IMR-90 (cell line): ENCODE measurements at regions not wholly inside any gene's neighbourhood (a gene's known extent, or its start where the extent isn't known, plus 50 kb on each side); places are given as distances from the start of the nearest gene placed in this dataset.

ENCODE experiments used
- ATAC-seq: fragments of 200-7000 bp; cut with Tn5 transposase; 2 replicates; pipeline ENCODE4 v1.9.1; 2020; ENCODE audit warnings: low read depth, mild to moderate bottlenecking, moderate library complexity
- BruUV-seq: library from RNA; stranded (reverse); fragments of 400-500 nt; replicated peaks from 2 replicates; lab custom pipeline; 2021; lab: Mats Ljungman, UMichigan
- CTCF ChIA-PET: fragments of 300-600 bp; formaldehyde crosslinking; extraction: SDS; loops from one replicate; lab custom pipeline; 2021; ENCODE audit warnings: antibody characterized with exemption; lab: Yijun Ruan, JAX
- POLR2A ChIA-PET: fragments of 300-600 bp; sonication (Branson Sonifier 250); formaldehyde crosslinking; loops from one replicate; lab custom pipeline; 2022; ENCODE audit warnings: antibody characterized with exemption; ENCODE audit not compliant: unreplicated experiment; lab: Charles Lee
- DNase-seq: peaks from one replicate; pipeline ENCODE4 v3.0.0; 2013
- H2AFZ ChIP-seq: replicated peaks from 2 replicates; pipeline ENCODE3; 2013; ENCODE audit warnings: low read length, mild to moderate bottlenecking; ENCODE audit not compliant: poor library complexity
- H2AK5ac ChIP-seq: 2 replicates; pipeline ENCODE4 v1.6.1; 2013; ENCODE audit warnings: low read depth, low read length, inconsistent platforms
- H2AK9ac ChIP-seq: replicated peaks from 2 replicates; pipeline ENCODE3; 2013; ENCODE audit warnings: mild to moderate bottlenecking, low read depth, low read length, moderate library complexity; ENCODE audit not compliant: poor library complexity
- H2BK120ac ChIP-seq: 2 replicates; pipeline ENCODE4 v1.6.1; 2013; ENCODE audit warnings: low read depth, low read length, inconsistent platforms
- H2BK15ac ChIP-seq: 3 replicates; pipeline ENCODE4 v1.6.1; 2013; ENCODE audit warnings: low read depth, low read length, inconsistent platforms
- H2BK20ac ChIP-seq: 2 replicates; pipeline ENCODE4 v1.6.1; 2013; ENCODE audit warnings: low read depth, mild to moderate bottlenecking, inconsistent platforms, low read length, moderate library complexity
- H2BK5ac ChIP-seq: 2 replicates; pipeline ENCODE4 v1.6.1; 2013; ENCODE audit warnings: mild to moderate bottlenecking, low read depth, low read length, inconsistent platforms; ENCODE audit not compliant: poor library complexity, severe bottlenecking
- H3K14ac ChIP-seq: replicated peaks from 2 replicates; pipeline ENCODE4 v1.6.1; 2013; ENCODE audit warnings: low read depth, low read length, inconsistent platforms
- H3K18ac ChIP-seq: 2 replicates; pipeline ENCODE4 v1.6.1; 2013; ENCODE audit warnings: low read depth, low read length, control low read depth
- H3K23ac ChIP-seq: 2 replicates; pipeline ENCODE4 v1.6.1; 2013; ENCODE audit warnings: low read depth, low read length, inconsistent platforms
- H3K27ac ChIP-seq: 2 replicates; pipeline ENCODE4 v1.5.1; 2013; ENCODE audit warnings: mild to moderate bottlenecking, control low read depth, low read length; ENCODE audit not compliant: insufficient read depth
- H3K27me3 ChIP-seq: 2 replicates; pipeline ENCODE4 v1.6.1; 2013; ENCODE audit warnings: low read length; ENCODE audit not compliant: control insufficient read depth, insufficient read depth
- H3K36me3 ChIP-seq: 2 replicates; pipeline ENCODE4 v1.6.1; 2013; ENCODE audit warnings: low read length, mixed read lengths; ENCODE audit not compliant: control insufficient read depth, insufficient read depth
- H3K4ac ChIP-seq: 2 replicates; pipeline ENCODE4 v1.6.1; 2013; ENCODE audit warnings: low read depth, low read length, inconsistent platforms
- H3K4me1 ChIP-seq: 2 replicates; pipeline ENCODE4 v1.6.1; 2013; ENCODE audit warnings: low read length, mixed read lengths; ENCODE audit not compliant: control insufficient read depth, insufficient read depth
- H3K4me2 ChIP-seq: 2 replicates; pipeline ENCODE4 v1.6.1; 2013; ENCODE audit warnings: low read depth, mild to moderate bottlenecking, control low read depth, low read length, moderate library complexity
- H3K4me3 ChIP-seq: 2 replicates; pipeline ENCODE4 v1.5.1; 2013; ENCODE audit warnings: low read depth, mild to moderate bottlenecking, control low read depth, low read length, moderate library complexity; ENCODE audit not compliant: insufficient read depth
- H3K56ac ChIP-seq: 2 replicates; pipeline ENCODE4 v1.6.1; 2013; ENCODE audit warnings: low read length, inconsistent platforms; ENCODE audit not compliant: insufficient read depth; ENCODE audit errors: extremely low read depth
- H3K79me1 ChIP-seq, 2 experiments: 2 replicates each; pipeline ENCODE4 v1.6.1; 2013; ENCODE audit warnings: low read length in 2 of 2, inconsistent platforms in 1 of 2, low read depth in 1 of 2
- H3K9ac ChIP-seq: 2 replicates; pipeline ENCODE4 v1.6.1; 2013; ENCODE audit warnings: low read depth, low read length, control low read depth
- H3K9me1 ChIP-seq: 2 replicates; pipeline ENCODE4 v1.6.1; 2013; ENCODE audit warnings: low read length, inconsistent platforms; ENCODE audit not compliant: insufficient read depth
- H3K9me3 ChIP-seq: 2 replicates; pipeline ENCODE4 v1.6.1; 2013; ENCODE audit warnings: low read length; ENCODE audit not compliant: control insufficient read depth, insufficient read depth
- H4K20me1 ChIP-seq: 2 replicates; pipeline ENCODE4 v1.6.1; 2013; ENCODE audit warnings: low read length, inconsistent platforms; ENCODE audit not compliant: insufficient read depth
- H4K5ac ChIP-seq: 2 replicates; pipeline ENCODE4 v1.6.1; 2013; ENCODE audit warnings: mild to moderate bottlenecking, low read depth, low read length, control low read depth
- H4K8ac ChIP-seq, 2 experiments: 2 replicates each; pipeline ENCODE4 v1.6.1; 2013; ENCODE audit warnings: low read depth in 2 of 2, low read length in 2 of 2, control low read depth in 1 of 2, inconsistent platforms in 1 of 2
- H4K91ac ChIP-seq: 2 replicates; pipeline ENCODE4 v1.6.1; 2013; ENCODE audit warnings: low read depth, low read length, inconsistent platforms; ENCODE audit not compliant: insufficient read depth
- BHLHE40 ChIP-seq: fragments of 150-350 bp; IDR thresholded peaks from 2 replicates; pipeline ENCODE4 v1.6.1; 2016; ENCODE audit warnings: mild to moderate bottlenecking, low read depth, low read length
- CEBPB ChIP-seq: IDR thresholded peaks from 2 replicates; pipeline ENCODE4 v1.6.1; 2012; ENCODE audit warnings: low read depth, low read length, improper control_type of control experiment
- CHD1 ChIP-seq: IDR thresholded peaks from 2 replicates; pipeline ENCODE4 v1.6.1; 2012; ENCODE audit warnings: low read depth, low read length, improper control_type of control experiment
- CTCF ChIP-seq: conservative IDR thresholded peaks from 2 replicates; pipeline ENCODE4 v1.5.1; 2012; ENCODE audit warnings: mild to moderate bottlenecking, low read depth, low read length, improper control_type of control experiment
- FOS ChIP-seq: fragments of 150-350 bp; IDR thresholded peaks from 2 replicates; pipeline ENCODE4 v1.6.1; 2016; ENCODE audit warnings: low read depth, low read length
- MAFK ChIP-seq: IDR thresholded peaks from 2 replicates; pipeline ENCODE4 v1.6.1; 2012; ENCODE audit warnings: low read depth, low read length, improper control_type of control experiment
- MAZ ChIP-seq: IDR thresholded peaks from 2 replicates; pipeline ENCODE4 v1.6.1; 2012; ENCODE audit warnings: low read depth, mild to moderate bottlenecking, low read length, improper control_type of control experiment, moderate library complexity, borderline replicate concordance
- MXI1 ChIP-seq: IDR thresholded peaks from 2 replicates; pipeline ENCODE4 v1.6.1; 2012; ENCODE audit warnings: low read depth, mild to moderate bottlenecking, low read length, moderate library complexity, borderline replicate concordance
- NFE2L2 ChIP-seq: fragments of 150-350 bp; IDR thresholded peaks from 2 replicates; pipeline ENCODE4 v1.6.1; 2016; ENCODE audit warnings: low read depth, mild to moderate bottlenecking, low read length
- POLR2A ChIP-seq: IDR thresholded peaks from 2 replicates; pipeline ENCODE4 v1.6.1; 2012; ENCODE audit warnings: mild to moderate bottlenecking, low read depth, low read length
- RAD21 ChIP-seq: IDR thresholded peaks from 2 replicates; pipeline ENCODE4 v1.6.1; 2012; ENCODE audit warnings: low read length, improper control_type of control experiment
- SMC3 ChIP-seq: fragments of 150-350 bp; IDR thresholded peaks from 2 replicates; pipeline ENCODE4 v1.6.1; 2016; ENCODE audit warnings: low read depth, mild to moderate bottlenecking, antibody characterized with exemption, low read length, moderate library complexity
- WGBS, 2 experiments: methylation state at CpG; one replicate each; pipeline versions ENCODE4 v1.1.5 to v1.1.7; 2013; ENCODE audit warnings: missing lambda C conversion rate in 2 of 2; ENCODE audit not compliant: insufficient read length in 1 of 2; ENCODE audit errors: extremely low coverage in 2 of 2; 5-methylcytosine and 5-hydroxymethylcytosine counted together
- dilution Hi-C: fragments of 300-500 bp; cut with HindIII; formaldehyde crosslinking; loops from one replicate; pipeline ENCODE4 v1.14.3; 2018; ENCODE audit warnings: low sequenced_read_pairs; ENCODE audit not compliant: unreplicated experiment
- in situ Hi-C: fragments of 300-500 bp; cut with MboI; formaldehyde crosslinking; loops from 3 replicates; pipeline ENCODE4 v1.14.3; 2019; ENCODE audit warnings: low sequenced_read_pairs, inconsistent platforms, mixed read lengths
- intact Hi-C: fragments of 100-400 bp; cut with micrococcal nuclease; formaldehyde crosslinking; loops from 2 replicates; pipeline ENCODE4 v1.10.0; 2022

DNA sequence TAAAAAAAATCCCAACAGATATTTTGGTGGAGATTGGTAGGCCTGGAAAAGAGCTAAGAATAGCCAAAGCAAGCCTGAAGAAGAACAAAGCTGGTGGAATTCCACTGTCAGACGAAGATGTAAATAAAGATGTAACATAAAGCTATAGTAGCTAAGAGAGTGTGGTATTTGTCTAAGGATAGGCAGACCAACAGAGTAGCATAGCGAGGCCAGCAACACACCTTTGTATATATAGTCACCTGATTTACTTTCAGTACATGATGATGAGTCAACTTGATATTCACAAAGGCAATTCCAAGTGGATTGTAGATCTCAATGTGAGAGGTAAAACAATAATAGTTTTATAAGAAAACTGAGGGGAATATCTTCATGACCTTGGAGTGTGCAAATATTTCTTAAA, 53.6 kb upstream of the SYN2 start:
- ChIA-PET CTCF (no interaction called here), POLR2A (no interaction called here)
- DNase-seq (no peak), ATAC-seq (no peak)
- Histone ChIP-seq H4K20me1 (no peaks in the 10 kb centered on the region), H2BK20ac (no peak overlapping the region), H2AK9ac (no peak overlapping the region), H3K36me3 (no peaks in the 10 kb centered on the region), H3K27me3 (peaks cover 2% of the 10 kb centered on the region), H3K9me1 (no peaks in the 10 kb centered on the region), H2AFZ (no peak overlapping the region), H3K4me1 (no peaks in the 10 kb centered on the region), H3K23ac (no peak overlapping the region), H3K4me2 (no peak overlapping the region), H4K91ac (no peak overlapping the region), H4K8ac (no peak overlapping the region), H2BK120ac (no peak overlapping the region), H2AK5ac (no peak overlapping the region), H4K5ac (no peak overlapping the region), H3K4me3 (no peak overlapping the region), H3K14ac (no peak overlapping the region), H3K18ac (no peak overlapping the region), H3K9ac (no peak overlapping the region), H3K9me3 (no peaks in the 10 kb centered on the region), H3K56ac (no peak overlapping the region), H2BK5ac (no peak overlapping the region), H3K27ac (no peak overlapping the region), H3K4ac (no peak overlapping the region), H3K79me1 (no peaks in the 10 kb centered on the region), H2BK15ac (no peak overlapping the region)
- BruUV-seq, result no TSS peak
- WGBS, 2 experiments, result 20% methylated on average over 1 of the region's 2 CpGs; no CpG with 5 or more reads in 1 of the 2 experiments
- TF ChIP-seq SMC3 (no peak), NFE2L2 (no peak), RAD21 (no peak), MAFK (no peak), BHLHE40 (no peak), MAZ (no peak), CEBPB (no peak), CTCF (no peak), POLR2A (no peak), CHD1 (no peak), FOS (no peak), MXI1 (no peak)
- intact Hi-C loops (no loop called here), dilution Hi-C loops (no loop called here), in situ Hi-C loops (no loop called here)
